Caco-2 (cell line): ENCODE measurements at regions not wholly inside any gene's neighbourhood (a gene's known extent, or its start where the extent isn't known, plus 50 kb on each side); places are given as distances from the start of the nearest gene placed in this dataset.

Experiments used
- BruUV-seq: library from RNA; stranded (reverse); fragments of 400-500 nt; replicated peaks from 2 replicates; lab custom pipeline; 2021; lab: Mats Ljungman, UMichigan
- CTCF ChIA-PET: fragments of 300-600 bp; sonication (Branson Sonifier 250); formaldehyde crosslinking; loops from one replicate; lab custom pipeline; 2022; ENCODE audit warnings: antibody characterized with exemption; lab: Charles Lee
- POLR2A ChIA-PET: fragments of 300-600 bp; sonication (Branson Sonifier 250); formaldehyde crosslinking; loops from one replicate; lab custom pipeline; 2022; ENCODE audit warnings: antibody characterized with exemption; lab: Charles Lee
- DNase-seq, 2 experiments: peaks; one replicate each; pipeline versions ENCODE4 v3.0.0 to v3.0.0-alpha.2; 2020 to 2022
- H3K27me3 ChIP-seq: replicated peaks from 2 replicates; pipeline ENCODE4 v1.6.0; 2011; ENCODE audit warnings: low read length; ENCODE audit not compliant: control insufficient read depth, insufficient read depth
- H3K36me3 ChIP-seq: 2 replicates; pipeline ENCODE4 v1.5.1; 2011; ENCODE audit warnings: low read length; ENCODE audit not compliant: control insufficient read depth, insufficient read depth
- H3K4me1 ChIP-seq: fragments of 250-450 bp; sonication (Bioruptor Pico); 2 replicates; pipeline ENCODE4 v1.5.1; 2020; ENCODE audit warnings: mild to moderate bottlenecking
- H3K4me3 ChIP-seq: 2 replicates; pipeline ENCODE4 v1.5.1; 2011; ENCODE audit warnings: low read depth, mild to moderate bottlenecking, control low read depth, low read length
- H3K9me3 ChIP-seq: fragments of 250-450 bp; sonication (Bioruptor Pico); 2 replicates; pipeline ENCODE4 v1.5.1; 2020; ENCODE audit warnings: mild to moderate bottlenecking, moderate library complexity
- H3K27ac Mint-ChIP-seq: one replicate; pipeline ENCODE4 v1.8.0; 2022; ENCODE audit warnings: mixed read lengths; ENCODE audit not compliant: unreplicated experiment
- H3K27me3 Mint-ChIP-seq: one replicate; pipeline ENCODE4 v1.8.0; 2022; ENCODE audit warnings: mixed read lengths; ENCODE audit not compliant: insufficient read depth, unreplicated experiment
- H3K36me3 Mint-ChIP-seq: one replicate; pipeline ENCODE4 v1.8.0; 2022; ENCODE audit warnings: mild to moderate bottlenecking, mixed read lengths; ENCODE audit not compliant: insufficient read depth, unreplicated experiment
- H3K4me1 Mint-ChIP-seq: one replicate; pipeline ENCODE4 v1.8.0; 2022; ENCODE audit warnings: low read depth, mixed read lengths; ENCODE audit not compliant: unreplicated experiment
- H3K4me3 Mint-ChIP-seq: one replicate; pipeline ENCODE4 v1.8.0; 2022; ENCODE audit warnings: mild to moderate bottlenecking, moderate library complexity, mixed read lengths; ENCODE audit not compliant: unreplicated experiment
- H3K9me3 Mint-ChIP-seq: one replicate; pipeline ENCODE4 v1.8.0; 2022; ENCODE audit warnings: mixed read lengths; ENCODE audit not compliant: unreplicated experiment
- CTCF ChIP-seq, 2 experiments: fragments of 200-600 bp in 1 of 2; IDR thresholded peaks; 1 replicate in 1 of 2; 2 replicates in 1 of 2; pipeline versions ENCODE4 v1.5.1 to v1.8.0; 2011 to 2022; ENCODE audit warnings: antibody characterized with exemption in 1 of 2, control low read depth in 1 of 2, inconsistent platforms in 1 of 2, low read depth in 1 of 2, low read length in 1 of 2, mild to moderate bottlenecking in 1 of 2, moderate library complexity in 1 of 2; ENCODE audit not compliant: insufficient read depth in 1 of 2, severe bottlenecking in 1 of 2, unreplicated experiment in 1 of 2
- intact Hi-C: fragments of 100-400 bp; cut with micrococcal nuclease; formaldehyde crosslinking; loops from one replicate; pipeline ENCODE4 v1.10.0; 2022; ENCODE audit not compliant: unreplicated experiment

GRCh38 chr5:174363934-174364333, 318.4 kb downstream of the NSG2 start:
- intact Hi-C loops = no loop called here
- H3K4me1 Mint-ChIP-seq = peaks cover 7% of the 10 kb centered on the region
- H3K36me3 ChIP-seq = no peaks in the 10 kb centered on the region
- H3K27ac Mint-ChIP-seq = no peak overlapping the region
- H3K36me3 Mint-ChIP-seq = no peaks in the 10 kb centered on the region
- no peaks in the 10 kb centered on the region for H3K4me1 ChIP-seq
- H3K4me3 Mint-ChIP-seq = no peak overlapping the region
- no peak overlapping the region for H3K4me3 ChIP-seq
- CTCF ChIA-PET = no interaction called here
- no peaks in the 10 kb centered on the region for H3K27me3 ChIP-seq
- POLR2A ChIA-PET = no interaction called here
- no peak for DNase-seq
- no TSS peak for BruUV-seq
- no peaks in the 10 kb centered on the region for H3K27me3 Mint-ChIP-seq
- TF ChIP-seq CTCF (IDR thresholded peaks at IDR 0.05; ENCODE audit: insufficient read depth in 1 of 2, low read depth in 1 of 2, low read length in 1 of 2, severe bottlenecking in 1 of 2, unreplicated experiment in 1 of 2) = no peak
- H3K9me3 ChIP-seq = peaks cover 8% of the 10 kb centered on the region; the same call in 1 of the 2 replicates
- H3K9me3 Mint-ChIP-seq = peaks cover 19% of the 10 kb centered on the region

- H3K27me3 ChIP-seq = no peaks in the 10 kb centered on the region
- H3K9me3 ChIP-seq = peaks cover 8% of the 10 kb centered on the region; the same call in 1 of the 2 replicates
- no peak overlapping the region for H3K4me3 ChIP-seq
- H3K36me3 ChIP-seq = no peaks in the 10 kb centered on the region
- Mint-ChIP-seq H3K36me3 (no peaks in the 10 kb centered on the region), H3K4me1 (peaks cover 7% of the 10 kb centered on the region), H3K9me3 (peaks cover 19% of the 10 kb centered on the region), H3K27ac (no peak overlapping the region), H3K27me3 (no peaks in the 10 kb centered on the region), H3K4me3 (no peak overlapping the region)
- no peak for DNase-seq
- ChIA-PET CTCF (no interaction called here), POLR2A (no interaction called here)
- TF ChIP-seq CTCF (IDR thresholded peaks at IDR 0.05; ENCODE audit: insufficient read depth in 1 of 2, low read depth in 1 of 2, low read length in 1 of 2, severe bottlenecking in 1 of 2, unreplicated experiment in 1 of 2) = no peak
- no peaks in the 10 kb centered on the region for H3K4me1 ChIP-seq
- BruUV-seq = no TSS peak
- intact Hi-C loops = no loop called here
Measured at GRCh38 chr5:174364676-174365075, 319.2 kb downstream of the NSG2 start.

GRCh38 chr5:174371600-174372094, 326.1 kb downstream of the NSG2 start:
- Mint-ChIP-seq H3K27ac (no peak overlapping the region), H3K27me3 (no peaks in the 10 kb centered on the region), H3K36me3 (no peaks in the 10 kb centered on the region), H3K4me1 (peaks cover 9% of the 10 kb centered on the region), H3K4me3 (no peak overlapping the region), H3K9me3 (no peaks in the 10 kb centered on the region)
- peak in 1 of 2 experiments; percentile 41 for DNase-seq
- H3K9me3 ChIP-seq = no peaks in the 10 kb centered on the region
- no peaks in the 10 kb centered on the region for H3K27me3 ChIP-seq
- H3K4me1 ChIP-seq = no peaks in the 10 kb centered on the region
- H3K4me3 ChIP-seq = no peak overlapping the region
- ChIA-PET POLR2A (no interaction called here), CTCF (no interaction called here)
- BruUV-seq = no TSS peak
- no peak for TF ChIP-seq CTCF (IDR thresholded peaks at IDR 0.05; ENCODE audit: insufficient read depth in 1 of 2, low read depth in 1 of 2, low read length in 1 of 2, severe bottlenecking in 1 of 2, unreplicated experiment in 1 of 2)
- intact Hi-C loops = no loop called here
- no peaks in the 10 kb centered on the region for H3K36me3 ChIP-seq
